GM18858 (cell line): ENCODE measurements at regions not wholly inside any gene's neighbourhood (a gene's known extent, or its start where the extent isn't known, plus 50 kb on each side); places are given as distances from the start of the nearest gene placed in this dataset.

Experiments
- ATAC-seq: cut with Tn5 transposase; IDR thresholded peaks from one replicate; pipeline ENCODE4 v1.9.1; 2021; ENCODE audit not compliant: unreplicated experiment

- no peak for ATAC-seq
Observed at GRCh38 chr21:43333298-43334062, 93.5 kb downstream of the SIK1 start.

DNA sequence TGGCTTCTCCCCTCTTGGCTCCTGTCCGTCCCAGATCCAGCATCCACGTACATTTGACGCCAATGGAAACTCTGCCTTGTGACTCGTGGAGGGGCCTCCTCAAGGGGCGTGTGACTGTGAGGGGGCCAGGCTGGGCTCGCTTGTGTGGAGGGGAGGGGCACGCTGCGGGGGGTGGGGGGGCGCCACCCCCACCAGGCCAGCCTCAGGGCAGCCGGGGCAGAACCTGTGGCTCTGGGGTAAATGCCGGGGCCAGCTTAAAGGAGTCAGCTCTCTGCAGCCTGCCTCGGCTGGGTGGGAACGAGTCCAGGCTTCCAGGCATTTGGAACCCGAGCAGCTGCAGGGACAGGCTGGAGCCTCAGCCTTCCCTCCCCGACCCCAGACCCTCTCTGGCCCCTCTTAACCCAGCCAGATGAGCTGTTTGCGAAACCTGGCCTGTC is 94.1 kb downstream of the SIK1 start:
- ATAC-seq, result no peak

- ATAC-seq, result no peak
Observed at GRCh38 chr21:43331962-43332828, 94.7 kb downstream of the SIK1 start.

- ATAC-seq, result no peak
Observed at GRCh38 chr21:43331111-43331961, 95.6 kb downstream of the SIK1 start.

GRCh38 chr21:43330306-43330881 is 96.5 kb downstream of the SIK1 start:
- ATAC-seq, result no peak

GRCh38 chr21:43329711-43330269 is 97.1 kb downstream of the SIK1 start:
- ATAC-seq, result no peak

- ATAC-seq, result no peak
Observed at GRCh38 chr21:43328958-43329691, 97.8 kb downstream of the SIK1 start.

- ATAC-seq, result no peak
Observed at GRCh38 chr21:43328185-43328957, 98.6 kb downstream of the SIK1 start.

GRCh38 chr21:43325968-43326715 is 100.8 kb downstream of the SIK1 start:
- no peak for ATAC-seq

- no peak for ATAC-seq
Observed at GRCh38 chr21:43325036-43325435, 101.9 kb downstream of the SIK1 start.

DNA sequence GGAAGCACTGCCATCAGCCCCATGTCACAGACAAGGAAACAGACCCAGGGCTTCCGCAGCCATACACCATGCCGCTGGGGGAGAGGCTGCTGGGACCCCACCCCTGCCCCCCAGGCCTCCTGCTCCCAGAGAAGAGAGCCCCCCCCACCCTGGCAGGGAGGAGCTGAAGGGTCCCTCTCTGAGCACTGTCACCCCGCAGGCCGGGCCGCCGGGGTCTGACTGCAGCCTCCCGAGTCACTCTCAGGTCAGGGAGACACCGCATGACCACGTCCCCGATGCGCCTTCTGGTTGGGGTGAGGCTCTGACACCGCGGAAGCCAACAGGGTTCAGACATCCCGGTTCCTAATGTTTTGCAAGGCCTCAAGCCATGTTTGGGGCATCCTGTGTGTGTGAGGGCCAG is 102.3 kb downstream of the SIK1 start:
- no peak for ATAC-seq

DNA sequence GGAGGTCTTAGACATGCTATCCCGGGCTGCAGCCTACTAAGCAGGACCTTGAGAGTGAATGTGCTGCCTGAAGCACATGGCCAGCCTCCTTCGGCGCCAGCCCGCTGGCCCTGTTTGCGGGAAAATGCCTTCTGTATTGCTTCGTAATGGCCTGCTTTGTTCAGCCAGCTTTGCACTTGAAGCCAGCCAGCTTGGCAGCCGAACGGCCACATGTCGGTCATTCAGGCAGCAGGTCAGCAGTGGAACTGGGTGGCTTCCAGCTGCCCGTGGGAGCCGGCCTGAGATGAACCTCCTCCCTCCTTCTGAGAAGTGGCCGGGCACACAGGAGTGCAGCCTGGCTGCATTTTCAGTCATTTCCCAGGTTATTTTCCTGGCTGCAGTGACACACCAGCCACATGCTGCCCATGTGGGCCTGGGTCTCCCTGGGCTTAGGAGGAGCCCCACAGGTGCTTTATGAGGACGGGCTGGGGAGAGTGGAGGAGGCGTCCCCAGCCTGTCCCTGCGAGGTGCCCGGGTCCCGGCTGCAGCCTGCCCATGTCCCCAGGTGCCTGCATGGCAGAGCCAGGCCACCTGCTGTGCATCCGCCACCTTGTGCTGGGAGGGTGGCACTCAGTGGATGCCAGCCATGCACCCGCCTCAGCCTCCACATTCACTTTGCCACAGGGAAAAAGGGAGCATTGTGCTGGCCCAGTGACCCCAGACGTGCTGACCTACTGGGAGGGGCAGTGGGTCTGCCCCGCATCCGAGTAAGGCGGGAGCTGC is 103.5 kb downstream of the SIK1 start:
- no peak for ATAC-seq

DNA sequence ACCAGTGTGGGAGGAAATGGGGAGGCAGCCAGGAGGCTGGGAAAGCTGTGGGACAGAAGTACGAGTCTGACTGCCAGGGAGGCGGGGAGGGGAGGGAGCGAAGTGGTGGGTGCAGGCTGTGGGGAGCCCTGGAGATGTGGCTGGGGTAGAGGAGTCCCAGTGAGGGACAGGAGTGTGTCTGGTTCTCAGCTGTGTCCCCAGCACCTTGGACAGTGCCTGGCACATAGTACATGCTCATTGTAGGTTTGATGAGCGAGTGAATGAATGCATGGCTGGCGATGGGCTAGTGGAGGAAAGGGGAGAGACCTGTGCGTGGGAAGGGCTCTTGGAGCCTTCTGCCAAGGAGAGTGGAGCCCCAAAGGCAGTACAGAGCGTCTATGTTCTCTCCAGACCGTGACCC is 104.1 kb downstream of the SIK1 start:
- ATAC-seq, result no peak

DNA sequence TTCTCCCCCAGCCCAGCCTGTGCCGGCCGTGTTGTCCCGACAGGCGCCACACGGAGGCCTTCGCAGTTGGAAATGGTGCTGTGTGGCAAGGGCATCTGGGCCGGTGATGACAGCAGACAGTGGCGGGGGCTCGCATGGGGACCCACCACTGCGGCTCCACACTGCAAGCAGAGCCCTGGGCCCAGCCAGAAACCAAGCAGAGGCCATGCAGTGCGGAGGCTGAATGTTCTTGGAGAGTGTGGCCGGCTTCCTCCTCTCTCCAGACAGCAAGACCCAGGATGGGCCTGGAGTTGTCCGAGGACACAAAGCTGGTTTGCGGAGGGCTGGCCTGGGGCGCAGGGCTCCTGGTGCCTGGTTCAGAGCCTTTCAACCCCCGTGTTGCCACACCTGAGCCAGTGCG is 104.6 kb downstream of the SIK1 start:
- no peak for ATAC-seq

GRCh38 chr21:43321611-43322010 is 105.3 kb downstream of the SIK1 start:
- ATAC-seq, result no peak

- ATAC-seq, result no peak
Observed at GRCh38 chr21:43321111-43321510, 105.8 kb downstream of the SIK1 start.

DNA sequence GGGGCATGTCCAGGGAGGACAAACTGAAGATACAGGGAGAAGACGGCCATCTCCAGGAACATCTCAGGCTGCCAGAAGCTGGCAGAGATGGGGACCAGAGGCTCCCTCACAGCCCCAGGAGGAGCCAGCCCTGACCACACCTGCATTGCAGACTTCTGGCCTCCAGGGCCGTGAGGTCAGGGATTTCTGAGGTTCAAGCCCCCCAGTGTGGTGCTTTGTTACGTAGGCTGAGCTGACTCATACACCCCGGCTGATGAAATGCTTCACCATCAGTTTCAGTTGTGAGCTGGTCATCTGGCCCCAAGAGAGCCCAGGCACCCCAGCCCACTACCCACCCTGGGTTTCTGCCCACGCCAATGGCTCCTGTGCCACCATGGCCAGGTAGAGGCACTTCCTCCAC is 106.4 kb downstream of the SIK1 start:
- no peak for ATAC-seq
